Colonic mucosa (tissue), 4 donors: ENCODE measurements at regions not wholly inside any gene's neighbourhood (a gene's known extent, or its start where the extent isn't known, plus 50 kb on each side); places are given as distances from the start of the nearest gene placed in this dataset.

Source experiments
- DNase-seq: peaks from one replicate; pipeline ENCODE4 v3.0.0-alpha.2; 2020
- H3K27ac ChIP-seq: fragments of 200-600 bp; one replicate; pipeline ENCODE4 v1.8.0; 2021
- H3K27me3 ChIP-seq: fragments of 200-600 bp; one replicate; pipeline ENCODE4 v1.8.0; 2021
- H3K36me3 ChIP-seq: fragments of 200-600 bp; one replicate; pipeline ENCODE4 v1.8.0; 2021
- H3K4me1 ChIP-seq: fragments of 200-600 bp; one replicate; pipeline ENCODE4 v1.8.0; 2021; ENCODE audit warnings: mild to moderate bottlenecking
- H3K4me3 ChIP-seq: fragments of 200-600 bp; one replicate; pipeline ENCODE4 v1.8.0; 2021
- H3K9ac ChIP-seq, 2 donors: one replicate each; pipeline ENCODE4 v1.7.0; 2013; ENCODE audit warnings: control low read depth in 2 of 2, low read depth in 2 of 2, low read length in 2 of 2
- H3K9me3 ChIP-seq: fragments of 200-600 bp; one replicate; pipeline ENCODE4 v1.8.0; 2021
- intact Hi-C: fragments of 100-400 bp; cut with DNase I; formaldehyde crosslinking; loops from one replicate; pipeline ENCODE4 v1.14.1; 2022
- TF ChIP-seq, protein P1 (sequence below): fragments of 200-600 bp; IDR thresholded peaks from one replicate; pipeline ENCODE4 v1.8.0; 2022; ENCODE audit warnings: antibody characterized with exemption, mild to moderate bottlenecking
- donor health status: healthy.
- donor health status: DM: no; HTN: no; CAD: no.
- donor health status: DM: no; HTN: no; CAD: no.

DNA sequence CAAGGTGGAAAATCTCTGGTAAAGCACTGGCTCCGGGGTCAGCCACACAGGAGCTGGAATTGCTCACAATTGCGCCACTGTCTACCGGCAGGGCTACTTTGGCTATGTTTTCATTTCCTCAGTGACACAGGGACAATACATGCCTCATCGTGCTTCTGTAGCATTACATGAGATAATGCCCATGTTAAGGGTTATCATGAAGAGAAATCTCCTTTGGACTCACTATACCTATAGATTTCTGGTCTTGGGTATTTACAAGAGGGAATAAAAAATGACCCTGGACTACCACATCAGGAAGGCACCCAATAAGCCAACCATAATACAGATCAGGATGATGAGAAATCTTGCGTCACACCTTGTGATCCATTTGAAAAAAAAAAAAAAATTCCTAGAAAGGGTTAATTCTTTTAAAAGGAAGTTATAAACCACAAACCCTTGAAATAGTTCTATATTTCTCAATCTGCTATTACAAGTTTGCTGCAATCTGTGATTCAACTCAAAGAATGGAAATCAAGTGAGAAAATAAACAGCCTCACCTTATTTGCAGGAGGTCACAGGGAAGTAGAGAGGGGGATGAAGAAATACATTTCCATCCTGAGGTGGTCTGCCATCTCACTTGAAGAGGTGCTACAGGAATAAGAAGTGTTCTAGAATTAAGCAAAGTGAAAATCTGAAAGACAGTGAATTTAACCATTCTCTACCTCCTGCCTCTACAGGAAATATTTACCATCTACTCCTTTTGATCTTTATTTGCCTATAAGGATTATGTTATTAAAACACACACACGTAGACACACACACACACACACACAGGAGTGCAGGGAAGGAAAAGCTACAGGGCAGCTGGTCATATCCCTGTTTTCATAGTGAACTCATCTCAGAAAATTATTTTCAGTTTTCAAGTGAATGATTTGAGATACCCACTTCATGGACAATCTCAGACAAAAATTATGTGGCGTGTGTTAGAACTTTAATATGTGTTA is 231.3 kb upstream of the CELF2 start:
- no peak for DNase-seq
- intact Hi-C loops: no loop called here
- Histone ChIP-seq H3K9me3 (no peaks in the 10 kb centered on the region), H3K4me3 (no peak overlapping the region), H3K9ac (no peak overlapping the region), H3K4me1 (no peaks in the 10 kb centered on the region), H3K27me3 (no peaks in the 10 kb centered on the region), H3K36me3 (no peaks in the 10 kb centered on the region), H3K27ac (no peak overlapping the region)
- TF ChIP-seq, protein P1, sequence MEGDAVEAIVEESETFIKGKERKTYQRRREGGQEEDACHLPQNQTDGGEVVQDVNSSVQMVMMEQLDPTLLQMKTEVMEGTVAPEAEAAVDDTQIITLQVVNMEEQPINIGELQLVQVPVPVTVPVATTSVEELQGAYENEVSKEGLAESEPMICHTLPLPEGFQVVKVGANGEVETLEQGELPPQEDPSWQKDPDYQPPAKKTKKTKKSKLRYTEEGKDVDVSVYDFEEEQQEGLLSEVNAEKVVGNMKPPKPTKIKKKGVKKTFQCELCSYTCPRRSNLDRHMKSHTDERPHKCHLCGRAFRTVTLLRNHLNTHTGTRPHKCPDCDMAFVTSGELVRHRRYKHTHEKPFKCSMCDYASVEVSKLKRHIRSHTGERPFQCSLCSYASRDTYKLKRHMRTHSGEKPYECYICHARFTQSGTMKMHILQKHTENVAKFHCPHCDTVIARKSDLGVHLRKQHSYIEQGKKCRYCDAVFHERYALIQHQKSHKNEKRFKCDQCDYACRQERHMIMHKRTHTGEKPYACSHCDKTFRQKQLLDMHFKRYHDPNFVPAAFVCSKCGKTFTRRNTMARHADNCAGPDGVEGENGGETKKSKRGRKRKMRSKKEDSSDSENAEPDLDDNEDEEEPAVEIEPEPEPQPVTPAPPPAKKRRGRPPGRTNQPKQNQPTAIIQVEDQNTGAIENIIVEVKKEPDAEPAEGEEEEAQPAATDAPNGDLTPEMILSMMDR: no peak

DNA sequence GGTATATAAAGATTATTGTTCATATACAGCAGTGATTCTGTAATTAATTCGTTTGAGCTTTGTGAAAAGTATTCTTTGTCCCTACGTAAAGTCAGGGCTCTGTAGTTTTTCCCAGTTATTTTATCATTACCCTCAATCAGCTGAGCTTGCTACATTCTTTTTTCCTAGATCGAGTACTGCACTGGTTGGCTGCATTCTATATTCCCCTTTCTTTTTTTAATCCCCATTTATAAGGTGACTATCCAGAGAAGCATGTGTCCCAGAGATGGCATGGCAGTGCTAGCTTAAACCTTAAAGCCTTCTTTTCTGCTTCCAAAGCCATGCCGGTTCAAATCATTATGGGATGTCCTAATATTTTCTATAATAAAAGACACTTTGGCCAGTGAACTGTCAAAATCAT is 230.1 kb upstream of the CELF2 start:
- Histone ChIP-seq H3K9ac (no peak overlapping the region), H3K36me3 (no peaks in the 10 kb centered on the region), H3K27me3 (no peaks in the 10 kb centered on the region), H3K4me3 (no peak overlapping the region), H3K9me3 (no peaks in the 10 kb centered on the region), H3K27ac (no peak overlapping the region), H3K4me1 (no peaks in the 10 kb centered on the region)
- TF ChIP-seq, protein P1: no peak
- DNase-seq: no peak
- intact Hi-C loops: no loop called here

DNA sequence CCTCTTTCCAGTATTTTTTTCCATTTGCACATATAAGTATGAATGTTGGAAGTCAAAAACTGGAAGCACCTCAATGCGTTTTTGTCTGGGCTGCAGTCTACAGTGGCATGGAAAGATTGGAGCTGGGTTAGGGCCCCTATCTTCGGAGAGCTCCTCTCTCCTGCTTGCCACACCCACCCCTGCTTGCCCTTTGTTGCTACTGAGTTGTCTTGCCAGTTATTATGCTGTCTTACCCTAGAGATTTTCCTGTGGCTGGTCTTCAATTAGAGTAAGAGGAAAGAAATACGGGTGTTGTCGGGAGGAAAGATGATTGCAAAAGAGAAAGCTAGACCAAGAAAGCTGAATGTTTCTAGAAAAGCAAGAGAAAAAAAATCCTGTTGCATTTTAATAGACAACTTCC is 228.9 kb upstream of the CELF2 start:
- Histone ChIP-seq H3K4me3 (no peak overlapping the region), H3K36me3 (no peaks in the 10 kb centered on the region), H3K4me1 (no peaks in the 10 kb centered on the region), H3K27me3 (no peaks in the 10 kb centered on the region), H3K27ac (no peak overlapping the region), H3K9ac (no peak overlapping the region), H3K9me3 (no peaks in the 10 kb centered on the region)
- TF ChIP-seq, protein P1: no peak
- no peak for DNase-seq
- intact Hi-C loops: no loop called here

DNA sequence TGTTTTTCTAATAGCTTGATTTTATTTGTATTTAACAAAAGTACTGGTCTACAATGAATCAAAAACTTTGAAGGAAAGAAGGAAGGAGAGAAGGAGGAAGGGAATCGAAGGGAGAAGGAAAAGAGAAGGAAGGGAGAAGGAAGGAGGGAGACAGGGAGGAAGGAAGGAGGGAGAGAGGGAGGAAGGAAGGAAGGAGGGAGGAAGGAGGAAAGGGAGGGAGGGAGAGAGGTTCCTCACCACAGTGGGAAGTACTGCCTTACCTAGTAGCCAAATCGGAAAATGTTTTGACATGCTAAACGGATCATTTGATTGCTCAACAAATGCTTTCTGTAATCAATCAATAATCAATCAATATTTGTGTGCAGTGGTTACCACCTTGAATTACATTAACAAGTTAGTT is 225.8 kb upstream of the CELF2 start:
- Histone ChIP-seq H3K9me3 (no peaks in the 10 kb centered on the region), H3K27ac (no peak overlapping the region), H3K36me3 (no peaks in the 10 kb centered on the region), H3K9ac (no peak overlapping the region), H3K4me3 (no peak overlapping the region), H3K27me3 (no peaks in the 10 kb centered on the region), H3K4me1 (no peaks in the 10 kb centered on the region)
- DNase-seq: no peak
- intact Hi-C loops: no loop called here
- TF ChIP-seq, protein P1: no peak

DNA sequence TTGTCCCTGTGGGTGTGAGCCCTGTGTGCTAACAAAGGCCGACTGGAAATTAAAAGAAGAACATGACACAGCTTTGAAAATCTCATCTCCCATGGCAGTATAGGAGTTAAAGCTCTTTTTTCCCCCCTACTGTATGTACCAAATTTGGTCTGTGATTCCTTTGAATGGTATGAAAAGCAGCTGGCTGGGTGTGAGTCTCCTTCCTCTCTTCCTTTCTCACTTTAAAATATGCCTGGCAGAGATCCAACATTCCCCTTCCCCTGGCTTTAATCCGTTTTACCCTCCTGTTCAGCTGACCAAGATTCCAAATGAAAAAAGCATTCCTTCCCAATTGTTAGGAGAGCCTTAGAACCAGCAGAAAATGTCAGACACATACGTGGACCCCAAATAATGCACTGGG is 225.0 kb upstream of the CELF2 start:
- H3K4me1 ChIP-seq: no peaks in the 10 kb centered on the region
- DNase-seq: no peak
- no peak overlapping the region for H3K4me3 ChIP-seq
- H3K9me3 ChIP-seq: no peaks in the 10 kb centered on the region
- no peaks in the 10 kb centered on the region for H3K27me3 ChIP-seq
- H3K9ac ChIP-seq: no peak overlapping the region
- no peaks in the 10 kb centered on the region for H3K36me3 ChIP-seq
- intact Hi-C loops: no loop called here
- TF ChIP-seq, protein P1: no peak
- H3K27ac ChIP-seq: no peak overlapping the region
